ENCODE measurements at regions not wholly inside any gene's neighbourhood (a gene's known extent, or its start where the extent isn't known, plus 50 kb on each side); places are given as distances from the start of the nearest gene placed in this dataset.

DNA sequence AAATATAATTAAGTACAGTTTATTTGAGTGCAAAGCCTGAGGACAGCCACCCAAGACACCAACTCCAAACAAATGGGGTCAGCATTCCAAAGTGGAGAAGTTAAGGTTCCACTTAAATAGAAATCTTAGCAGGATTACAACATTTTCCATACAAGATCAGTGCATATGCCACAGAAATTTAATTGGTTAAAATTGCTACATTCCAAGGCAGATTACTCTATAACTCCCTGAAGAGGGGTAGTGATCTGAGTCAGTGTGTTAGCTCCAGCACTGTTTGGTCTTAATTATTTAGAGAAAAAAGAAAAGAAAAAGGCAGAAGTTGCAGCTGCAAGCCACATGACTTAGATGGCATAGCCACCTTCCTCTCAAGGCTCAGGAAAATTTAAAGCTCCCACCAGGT lies 297.5 kb downstream of the HHIPL2 start:
- DNase-seq (ENCODE audit: low spot score) (no peak), ATAC-seq (no peak)
- Mint-ChIP-seq H3K27me3 (ENCODE audit: low read depth) (no peaks in the 10 kb centered on the region; the same call in 1 of the 2 replicates), H3K4me1 (peaks cover 49% of the 10 kb centered on the region), H3K9me3 (peaks cover 4% of the 10 kb centered on the region; the same call in 1 of the 2 replicates), H3K4me3 (no peak overlapping the region), H3K27ac (no peak overlapping the region), H3K36me3 (no peaks in the 10 kb centered on the region; the same call in 1 of the 2 replicates)
- TF ChIP-seq, protein P1, sequence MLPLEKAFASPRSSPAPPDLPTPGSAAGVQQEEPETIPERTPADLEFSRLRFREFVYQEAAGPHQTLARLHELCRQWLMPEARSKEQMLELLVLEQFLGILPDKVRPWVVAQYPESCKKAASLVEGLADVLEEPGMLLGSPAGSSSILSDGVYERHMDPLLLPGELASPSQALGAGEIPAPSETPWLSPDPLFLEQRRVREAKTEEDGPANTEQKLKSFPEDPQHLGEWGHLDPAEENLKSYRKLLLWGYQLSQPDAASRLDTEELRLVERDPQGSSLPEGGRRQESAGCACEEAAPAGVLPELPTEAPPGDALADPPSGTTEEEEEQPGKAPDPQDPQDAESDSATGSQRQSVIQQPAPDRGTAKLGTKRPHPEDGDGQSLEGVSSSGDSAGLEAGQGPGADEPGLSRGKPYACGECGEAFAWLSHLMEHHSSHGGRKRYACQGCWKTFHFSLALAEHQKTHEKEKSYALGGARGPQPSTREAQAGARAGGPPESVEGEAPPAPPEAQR (CRISPR knock-in tag; IDR thresholded peaks at IDR 0.05) = no peak
- no peak for TF ChIP-seq ZNF425 (CRISPR knock-in tag; conservative IDR thresholded peaks at IDR 0.05)
- no peak for TF ChIP-seq ZNF263 (CRISPR knock-in tag; IDR thresholded peaks at IDR 0.05; ENCODE audit: low read depth)
- no peak for TF ChIP-seq ESRRA (CRISPR knock-in tag; IDR thresholded peaks at IDR 0.05; ENCODE audit: borderline replicate concordance)
- CTCF ChIA-PET = interaction anchor here (0.7 kb wide), 1 partner anchor 137 kb away, joined by 4 read pairs; no protein-coding TSS in a partner anchor
- POLR2A ChIA-PET = no interaction called here

DNA sequence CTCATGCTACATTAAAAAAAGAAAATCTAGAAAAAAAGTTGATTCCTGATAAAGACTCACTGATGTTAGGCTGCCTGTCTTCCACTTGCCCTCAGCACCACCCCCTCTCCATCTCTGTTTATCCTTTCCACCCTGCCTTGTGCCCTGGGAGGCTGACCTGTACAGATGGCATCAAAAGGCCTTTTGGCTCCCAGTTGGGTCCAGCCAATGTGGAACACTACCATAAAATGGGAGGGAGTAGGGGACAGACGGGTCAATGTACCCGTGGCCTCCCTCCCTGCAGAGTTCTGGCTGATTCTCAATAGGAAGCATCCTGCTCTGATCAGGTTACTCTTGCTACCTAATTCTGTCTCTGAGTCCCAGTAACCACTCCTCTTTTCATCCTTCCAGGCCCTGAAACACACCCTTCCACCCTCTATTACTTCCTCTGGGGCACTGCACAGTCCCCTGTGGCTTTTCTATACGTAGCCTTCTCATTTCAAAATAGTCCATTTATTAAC lies 300.0 kb downstream of the HHIPL2 start:
- Mint-ChIP-seq H3K4me1 (peaks cover 60% of the 10 kb centered on the region), H3K4me3 (0 out of 2 replicates have a peak overlapping the region, but pooled peaks have one; percentile 10), H3K27me3 (ENCODE audit: low read depth) (no peaks in the 10 kb centered on the region; the same call in 1 of the 2 replicates), H3K9me3 (peaks cover 4% of the 10 kb centered on the region; the same call in 1 of the 2 replicates), H3K36me3 (no peaks in the 10 kb centered on the region; the same call in 1 of the 2 replicates), H3K27ac (no peak overlapping the region)
- TF ChIP-seq IRF2 (CRISPR knock-in tag; IDR thresholded peaks at IDR 0.05; ENCODE audit: borderline replicate concordance, low read depth) (no peak), CREB1 (CRISPR knock-in tag; IDR thresholded peaks at IDR 0.05) (no peak), ZNF423 (CRISPR knock-in tag; IDR thresholded peaks at IDR 0.05) (no peak)
- POLR2A ChIA-PET = no interaction called here
- DNase-seq (ENCODE audit: low spot score) (no peak), ATAC-seq (peak; percentile 66)
- CTCF ChIA-PET = no interaction called here

DNA sequence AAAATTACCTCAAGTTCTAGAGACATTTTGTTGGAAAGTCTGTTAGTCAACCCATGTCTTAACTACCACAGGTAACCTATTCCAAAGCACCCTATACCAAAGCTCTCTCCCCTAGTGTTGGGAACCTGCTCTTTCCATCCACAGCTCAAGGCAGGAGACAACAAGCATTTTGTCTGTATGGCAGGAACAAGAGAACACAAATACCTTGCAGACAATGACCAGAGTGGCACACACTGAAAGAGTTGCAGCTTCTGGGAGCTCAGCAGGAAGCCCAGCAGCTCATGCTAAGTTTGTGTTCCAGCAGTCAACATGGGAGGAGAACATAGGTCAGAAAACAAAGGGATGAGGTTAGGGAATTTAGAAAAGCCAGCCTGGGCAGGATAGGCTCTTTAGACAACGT lies 300.8 kb downstream of the HHIPL2 start:
- ATAC-seq = peak; percentile 50
- no peak overlapping the region for H3K27ac Mint-ChIP-seq
- H3K4me1 Mint-ChIP-seq = peaks cover 60% of the 10 kb centered on the region
- H3K36me3 Mint-ChIP-seq = no peaks in the 10 kb centered on the region
- DNase-seq (ENCODE audit: low spot score) = no peak
- H3K9me3 Mint-ChIP-seq = peaks cover 4% of the 10 kb centered on the region; the same call in 1 of the 2 replicates
- TF ChIP-seq, protein P2, sequence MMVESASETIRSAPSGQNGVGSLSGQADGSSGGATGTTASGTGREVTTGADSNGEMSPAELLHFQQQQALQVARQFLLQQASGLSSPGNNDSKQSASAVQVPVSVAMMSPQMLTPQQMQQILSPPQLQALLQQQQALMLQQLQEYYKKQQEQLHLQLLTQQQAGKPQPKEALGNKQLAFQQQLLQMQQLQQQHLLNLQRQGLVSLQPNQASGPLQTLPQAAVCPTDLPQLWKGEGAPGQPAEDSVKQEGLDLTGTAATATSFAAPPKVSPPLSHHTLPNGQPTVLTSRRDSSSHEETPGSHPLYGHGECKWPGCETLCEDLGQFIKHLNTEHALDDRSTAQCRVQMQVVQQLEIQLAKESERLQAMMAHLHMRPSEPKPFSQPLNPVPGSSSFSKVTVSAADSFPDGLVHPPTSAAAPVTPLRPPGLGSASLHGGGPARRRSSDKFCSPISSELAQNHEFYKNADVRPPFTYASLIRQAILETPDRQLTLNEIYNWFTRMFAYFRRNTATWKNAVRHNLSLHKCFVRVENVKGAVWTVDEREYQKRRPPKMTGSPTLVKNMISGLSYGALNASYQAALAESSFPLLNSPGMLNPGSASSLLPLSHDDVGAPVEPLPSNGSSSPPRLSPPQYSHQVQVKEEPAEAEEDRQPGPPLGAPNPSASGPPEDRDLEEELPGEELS (CRISPR knock-in tag; IDR thresholded peaks at IDR 0.05) = no peak
- no peak overlapping the region for H3K4me3 Mint-ChIP-seq
- POLR2A ChIA-PET = no interaction called here
- H3K27me3 Mint-ChIP-seq (ENCODE audit: low read depth) = no peaks in the 10 kb centered on the region; the same call in 1 of the 2 replicates
- CTCF ChIA-PET = no interaction called here

DNA sequence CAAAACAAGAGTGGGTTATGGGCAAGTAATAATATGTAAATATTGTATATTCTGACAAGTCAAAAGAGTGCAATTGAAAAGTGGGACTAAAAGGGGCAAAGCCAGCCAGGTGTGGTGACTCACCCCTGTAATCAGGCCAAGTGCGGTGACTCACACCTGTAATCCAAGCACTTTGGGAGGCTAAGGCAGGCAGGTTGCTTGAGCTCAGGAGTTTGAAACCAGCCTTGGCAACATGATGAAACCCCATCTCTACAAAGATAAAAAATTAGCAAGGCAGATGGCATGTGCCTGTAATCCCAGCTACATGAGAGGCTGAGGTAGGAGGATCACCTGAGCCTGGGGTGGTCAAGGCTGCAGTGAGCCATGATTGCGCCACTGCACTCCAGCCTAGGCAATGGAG lies 304.0 kb downstream of the HHIPL2 start:
- POLR2A ChIA-PET = no interaction called here

More for the DNA sequence above, 304.0 kb downstream of the HHIPL2 start:
- no peaks in the 10 kb centered on the region for H3K27me3 Mint-ChIP-seq (ENCODE audit: low read depth)
- H3K9me3 Mint-ChIP-seq = peaks cover 4% of the 10 kb centered on the region; the same call in 1 of the 2 replicates
- H3K4me3 Mint-ChIP-seq = no peak overlapping the region
- no peak for TF ChIP-seq KAT7 (CRISPR knock-in tag; IDR thresholded peaks at IDR 0.05; ENCODE audit: borderline replicate concordance)
- TF ChIP-seq, protein P1 (CRISPR knock-in tag; IDR thresholded peaks at IDR 0.05) = no peak
- TF ChIP-seq GTF2I (CRISPR knock-in tag; conservative IDR thresholded peaks at IDR 0.05) = no peak
- TF ChIP-seq MAX (CRISPR knock-in tag; IDR thresholded peaks at IDR 0.05) = no peak
- TF ChIP-seq ZBTB43 (CRISPR knock-in tag; IDR thresholded peaks at IDR 0.05) = no peak
- H3K36me3 Mint-ChIP-seq = no peaks in the 10 kb centered on the region
- H3K4me1 Mint-ChIP-seq = peaks cover 68% of the 10 kb centered on the region
- no peak for DNase-seq (ENCODE audit: low spot score)
- H3K27ac Mint-ChIP-seq = no peak overlapping the region
- ATAC-seq = no peak
- CTCF ChIA-PET = no interaction called here

Data from WTC11 (cell line).